Right lobe of liver (tissue), 6 donors: ENCODE measurements at regions not wholly inside any gene's neighbourhood (a gene's known extent, or its start where the extent isn't known, plus 50 kb on each side); places are given as distances from the start of the nearest gene placed in this dataset.
A peak's percentile ranks its signal among the peaks of the same experiment; 100 is the strongest.

Source experiments
- ATAC-seq, 4 donors: fragments of 200-7000 bp; cut with Tn5 transposase; one replicate each; pipeline ENCODE4 v1.9.1; 2020; ENCODE audit warnings: mild to moderate bottlenecking in 4 of 4, moderate library complexity in 4 of 4
- DNase-seq, 3 donors: peaks; one replicate each; pipeline ENCODE4 v3.0.0-alpha.2; 2020
- H3K27ac ChIP-seq, 3 donors: fragments of 200-600 bp; one replicate each; pipeline ENCODE4 v1.8.0; 2022
- H3K27me3 ChIP-seq, 2 donors: fragments of 200-600 bp; one replicate each; pipeline ENCODE4 v1.8.0; 2022
- H3K36me3 ChIP-seq, 4 donors: fragments of 200-600 bp; sonication (generic) in 1 of 4; one replicate each; pipeline versions ENCODE4 v1.5.1 to v1.8.0; 2017 to 2022; ENCODE audit warnings: control low read depth in 1 of 4
- H3K4me1 ChIP-seq, 4 donors: fragments of 200-600 bp; sonication (generic) in 1 of 4; one replicate each; pipeline versions ENCODE4 v1.5.1 to v1.8.0; 2017 to 2022; ENCODE audit warnings: control low read depth in 1 of 4
- H3K4me3 ChIP-seq, 3 donors: fragments of 200-600 bp; one replicate each; pipeline ENCODE4 v1.8.0; 2022
- H3K9me3 ChIP-seq, 4 donors: fragments of 200-600 bp; sonication (generic) in 1 of 4; one replicate each; pipeline versions ENCODE4 v1.5.1 to v1.8.0; 2017 to 2022; ENCODE audit warnings: control low read depth in 1 of 4
- POLR2A ChIP-seq: fragments of 450-650 bp; IDR thresholded peaks from one replicate; pipeline ENCODE4 v1.6.1; 2017; ENCODE audit warnings: antibody characterized with exemption, mild to moderate bottlenecking
- WGBS: methylation state at CpG from one replicate; pipeline ENCODE4 v1.1.6; 2018; ENCODE audit warnings: low coverage, low lambda C conversion rate; ENCODE audit not compliant: insufficient coverage; ENCODE audit errors: missing lambda C conversion rate; 5-methylcytosine and 5-hydroxymethylcytosine counted together
- intact Hi-C, 2 donors: fragments of 100-400 bp; cut with DNase I; formaldehyde crosslinking; loops; one replicate each; pipeline versions ENCODE4 v1.11.2 to v1.14.1; 2022
- TF ChIP-seq, protein P1 (sequence below), 4 donors: fragments of 200-600 bp in 3 of 4; fragments of 450-650 bp in 1 of 4; IDR thresholded peaks; one replicate each; pipeline versions ENCODE4 v1.5.1 to v1.8.0; 2016 to 2022; ENCODE audit warnings: antibody characterized with exemption in 4 of 4, mild to moderate bottlenecking in 2 of 4
- donor health status: DM: no; HTN: yes; CAD: no.
- donor health status: DM: no; HTN: no; CAD: no.
- donor health status: DM: no; HTN: no; CAD: no.
- donor health status: DM: no; HTN: yes; CAD: no.
- donor health status: DM: no; HTN: yes; CAD: no.

GRCh38 chr12:132402831-132403416, 73.5 kb upstream of the GALNT9 start:
- Histone ChIP-seq H3K27me3 (no peaks in the 10 kb centered on the region), H3K36me3 (no peaks in the 10 kb centered on the region), H3K4me3 (no peak overlapping the region), H3K27ac (no peak overlapping the region), H3K4me1 (no peaks in the 10 kb centered on the region), H3K9me3 (no peaks in the 10 kb centered on the region)
- DNase-seq (peak in 1 of 3 donors; percentile 11), ATAC-seq (no peak)
- intact Hi-C loops, result loop anchor here in 1 of 2 donors (10.0 kb wide), 1 partner anchor 248 kb away; no protein-coding TSS in a partner anchor
- 37% methylated on average over 10 of the region's 23 CpGs for WGBS
- TF ChIP-seq, protein P1, sequence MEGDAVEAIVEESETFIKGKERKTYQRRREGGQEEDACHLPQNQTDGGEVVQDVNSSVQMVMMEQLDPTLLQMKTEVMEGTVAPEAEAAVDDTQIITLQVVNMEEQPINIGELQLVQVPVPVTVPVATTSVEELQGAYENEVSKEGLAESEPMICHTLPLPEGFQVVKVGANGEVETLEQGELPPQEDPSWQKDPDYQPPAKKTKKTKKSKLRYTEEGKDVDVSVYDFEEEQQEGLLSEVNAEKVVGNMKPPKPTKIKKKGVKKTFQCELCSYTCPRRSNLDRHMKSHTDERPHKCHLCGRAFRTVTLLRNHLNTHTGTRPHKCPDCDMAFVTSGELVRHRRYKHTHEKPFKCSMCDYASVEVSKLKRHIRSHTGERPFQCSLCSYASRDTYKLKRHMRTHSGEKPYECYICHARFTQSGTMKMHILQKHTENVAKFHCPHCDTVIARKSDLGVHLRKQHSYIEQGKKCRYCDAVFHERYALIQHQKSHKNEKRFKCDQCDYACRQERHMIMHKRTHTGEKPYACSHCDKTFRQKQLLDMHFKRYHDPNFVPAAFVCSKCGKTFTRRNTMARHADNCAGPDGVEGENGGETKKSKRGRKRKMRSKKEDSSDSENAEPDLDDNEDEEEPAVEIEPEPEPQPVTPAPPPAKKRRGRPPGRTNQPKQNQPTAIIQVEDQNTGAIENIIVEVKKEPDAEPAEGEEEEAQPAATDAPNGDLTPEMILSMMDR (IDR thresholded peaks at IDR 0.05), result no peak
- TF ChIP-seq POLR2A, result no peak

- Histone ChIP-seq H3K9me3 (no peaks in the 10 kb centered on the region), H3K27me3 (no peaks in the 10 kb centered on the region), H3K4me3 (no peak overlapping the region), H3K36me3 (no peaks in the 10 kb centered on the region), H3K27ac (no peak overlapping the region), H3K4me1 (no peaks in the 10 kb centered on the region)
- intact Hi-C loops, result loop anchor here in 1 of 2 donors (10.0 kb wide), 1 partner anchor 247 kb away; no protein-coding TSS in a partner anchor
- DNase-seq, result no peak
- WGBS, result 40% methylated on average over 1 of the region's 1 CpG
- no peak for ATAC-seq
- no peak for TF ChIP-seq POLR2A
- TF ChIP-seq, protein P1 (IDR thresholded peaks at IDR 0.05), result no peak
Observed at GRCh38 chr12:132401982-132402381, 72.6 kb upstream of the GALNT9 start.

- H3K27me3 ChIP-seq, result no peaks in the 10 kb centered on the region
- H3K9me3 ChIP-seq, result no peaks in the 10 kb centered on the region
- DNase-seq, result peak in 1 of 3 donors; percentile 21
- H3K36me3 ChIP-seq, result no peaks in the 10 kb centered on the region
- no peak overlapping the region for H3K4me3 ChIP-seq
- intact Hi-C loops, result loop anchor here in 1 of 2 donors (10.0 kb wide), 1 partner anchor 245 kb away; no protein-coding TSS in a partner anchor
- no peak for TF ChIP-seq POLR2A
- TF ChIP-seq, protein P1 (IDR thresholded peaks at IDR 0.05), result no peak
- H3K27ac ChIP-seq, result no peak overlapping the region
- no peak for ATAC-seq
- 47% methylated on average over 3 of the region's 31 CpGs for WGBS
- H3K4me1 ChIP-seq, result no peaks in the 10 kb centered on the region
Observed at GRCh38 chr12:132400011-132400641, 70.7 kb upstream of the GALNT9 start.

- no peaks in the 10 kb centered on the region for H3K9me3 ChIP-seq
- ATAC-seq (no peak), DNase-seq (peak in 2 of 3 donors; percentile 15 to 57)
- 77% methylated on average over 12 of the region's 43 CpGs for WGBS
- no peaks in the 10 kb centered on the region for H3K27me3 ChIP-seq
- intact Hi-C loops, result loop anchor here in 1 of 2 donors (10.0 kb wide), 1 partner anchor 245 kb away; no protein-coding TSS in a partner anchor
- TF ChIP-seq POLR2A, result no peak
- TF ChIP-seq, protein P1 (IDR thresholded peaks at IDR 0.05), result no peak
- H3K36me3 ChIP-seq, result no peaks in the 10 kb centered on the region
- no peak overlapping the region for H3K27ac ChIP-seq
- no peaks in the 10 kb centered on the region for H3K4me1 ChIP-seq
- H3K4me3 ChIP-seq, result no peak overlapping the region
Observed at GRCh38 chr12:132399092-132400010, 70.0 kb upstream of the GALNT9 start.
